Stimulated activated naive CD8-positive, alpha-beta T cell treated with anti-CD3 and anti-CD28 coated beads, Interleukin-15, Interleukin-2, amounts not matched to agents 100 U/mL and 50 U/mL, for 24 hours (primary cell): ENCODE measurements at regions not wholly inside any gene's neighbourhood (a gene's known extent, or its start where the extent isn't known, plus 50 kb on each side); places are given as distances from the start of the nearest gene placed in this dataset.

ENCODE experiments used
- ATAC-seq: fragments of 150-1000 bp; cut with Tn5 transposase; one replicate; pipeline ENCODE4 v1.10.0; 2021
- DNase-seq: peaks from one replicate; pipeline ENCODE4 v3.0.0; 2021

DNA sequence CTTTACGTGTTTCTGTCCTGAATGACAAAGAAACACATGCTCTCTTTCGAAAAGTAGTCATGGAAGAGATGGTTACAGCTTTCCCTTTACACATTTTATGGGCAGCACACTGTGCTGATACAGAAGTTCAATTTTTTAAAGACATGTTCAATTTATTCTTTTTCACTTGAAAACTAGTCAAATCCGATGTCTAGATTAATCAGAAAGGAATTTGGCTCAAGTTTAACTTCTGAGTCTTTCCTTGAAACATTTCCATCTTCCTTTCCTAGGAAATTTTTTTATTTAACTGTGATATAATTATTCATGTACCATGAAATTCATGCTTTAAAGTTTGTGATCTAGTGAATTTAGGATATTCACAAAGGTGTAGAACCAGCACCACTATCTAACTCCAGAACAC is 360.1 kb downstream of the TNS3 start:
- DNase-seq (no peak), ATAC-seq (no peak)

DNA sequence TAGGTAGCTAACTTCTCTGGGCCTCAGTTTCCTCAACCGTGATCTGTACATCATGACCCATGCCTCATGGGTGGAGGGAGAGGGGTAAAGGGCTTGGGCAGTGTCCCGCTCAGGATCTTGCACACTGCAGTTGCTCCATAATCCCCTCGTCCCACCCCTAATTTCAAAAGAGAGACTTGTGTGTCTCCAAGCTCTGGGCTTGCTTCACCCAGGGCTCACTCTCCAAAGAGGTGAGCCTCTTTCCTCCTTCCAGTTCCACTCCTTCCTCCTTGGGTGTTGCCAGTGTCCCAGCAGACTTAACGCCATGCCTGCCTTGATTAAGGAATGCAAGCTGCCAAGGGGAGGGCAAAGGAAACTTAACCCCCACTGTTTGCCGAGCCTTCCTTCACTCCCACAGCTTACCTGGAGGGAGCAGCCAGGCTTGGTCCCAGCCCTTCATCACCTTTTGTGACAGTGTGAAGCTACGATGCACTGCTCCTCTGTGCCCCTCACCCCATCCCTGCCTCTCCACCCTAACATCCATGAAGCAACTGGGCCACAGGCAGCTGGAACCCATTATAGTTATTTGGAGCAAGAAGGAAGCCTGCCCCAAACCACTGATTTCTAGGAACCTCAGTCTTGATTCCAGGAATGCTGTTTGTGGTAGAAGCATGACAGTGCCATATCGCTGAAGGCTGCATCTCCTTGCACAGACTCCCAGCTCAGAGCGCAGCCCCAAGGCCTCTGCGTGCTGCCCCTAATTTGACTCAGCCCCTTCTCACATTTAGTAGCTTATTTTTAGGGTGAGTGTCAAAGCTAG is 363.3 kb downstream of the TNS3 start:
- no peak for ATAC-seq
- no peak for DNase-seq

GRCh38 chr7:47217570-47218360 is 364.1 kb downstream of the TNS3 start:
- DNase-seq: no peak
- no peak for ATAC-seq

DNA sequence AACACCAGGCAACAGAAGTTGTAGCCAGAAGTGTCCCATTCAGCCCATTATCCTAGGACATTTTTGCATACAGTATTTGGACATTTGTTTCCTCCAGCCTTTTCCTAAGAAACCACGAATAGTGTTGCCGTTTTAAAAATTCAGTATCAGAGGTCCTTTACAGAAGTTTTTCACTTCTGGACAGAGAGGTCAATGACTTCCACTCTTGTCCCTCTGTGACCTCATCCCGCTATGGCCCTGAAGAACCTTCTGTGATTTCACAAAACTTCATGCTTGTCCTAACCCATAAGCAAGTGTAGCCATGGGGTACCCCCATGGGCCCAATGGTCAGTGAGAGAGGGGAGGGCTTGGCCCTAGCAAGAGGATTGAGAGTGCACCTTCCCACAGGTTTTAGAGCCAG is 364.8 kb downstream of the TNS3 start:
- DNase-seq (no peak), ATAC-seq (no peak)

GRCh38 chr7:47216439-47216838 is 365.5 kb downstream of the TNS3 start:
- ATAC-seq (no peak), DNase-seq (no peak)

- DNase-seq (no peak), ATAC-seq (no peak)
Observed at GRCh38 chr7:47215640-47216039, 366.3 kb downstream of the TNS3 start.

DNA sequence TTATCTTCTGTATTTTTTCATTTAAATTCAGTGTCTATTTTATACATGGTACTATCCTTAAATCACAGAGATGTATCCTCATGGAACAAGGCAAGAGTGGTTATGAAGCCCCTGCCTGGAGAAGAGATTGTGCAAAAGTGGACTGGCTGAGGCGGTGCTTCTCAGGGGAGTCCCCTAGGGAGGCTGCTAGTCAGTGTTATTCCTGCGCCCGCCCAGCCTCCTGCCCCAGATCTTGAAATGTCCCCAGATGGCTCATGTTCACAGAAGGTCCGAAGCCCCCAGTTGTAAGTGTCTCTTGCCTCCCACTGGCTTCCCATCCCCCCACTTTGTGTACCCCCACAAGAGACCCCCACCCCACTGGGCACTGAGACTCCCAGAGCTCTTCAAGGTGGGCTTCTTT is 366.9 kb downstream of the TNS3 start:
- ATAC-seq (no peak), DNase-seq (no peak)

DNA sequence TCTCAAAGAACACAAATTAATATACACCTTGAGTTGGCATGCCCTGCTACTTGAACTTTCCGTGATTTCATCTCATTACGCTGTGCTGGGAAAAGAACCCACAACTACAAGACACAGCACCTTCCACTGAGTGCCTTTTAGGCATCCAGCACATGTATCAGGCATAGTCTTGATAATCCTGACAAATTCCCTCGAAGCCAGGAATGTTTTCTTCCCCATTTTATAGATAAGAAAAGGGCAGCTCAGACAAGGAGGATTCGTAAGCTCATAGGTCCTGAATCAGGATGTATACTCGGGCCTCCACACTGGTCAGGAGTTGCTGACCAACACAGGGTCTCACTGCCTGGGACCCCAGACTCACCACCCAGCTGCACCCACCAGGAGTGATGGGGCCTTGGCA is 368.6 kb downstream of the TNS3 start:
- no peak for DNase-seq

DNA sequence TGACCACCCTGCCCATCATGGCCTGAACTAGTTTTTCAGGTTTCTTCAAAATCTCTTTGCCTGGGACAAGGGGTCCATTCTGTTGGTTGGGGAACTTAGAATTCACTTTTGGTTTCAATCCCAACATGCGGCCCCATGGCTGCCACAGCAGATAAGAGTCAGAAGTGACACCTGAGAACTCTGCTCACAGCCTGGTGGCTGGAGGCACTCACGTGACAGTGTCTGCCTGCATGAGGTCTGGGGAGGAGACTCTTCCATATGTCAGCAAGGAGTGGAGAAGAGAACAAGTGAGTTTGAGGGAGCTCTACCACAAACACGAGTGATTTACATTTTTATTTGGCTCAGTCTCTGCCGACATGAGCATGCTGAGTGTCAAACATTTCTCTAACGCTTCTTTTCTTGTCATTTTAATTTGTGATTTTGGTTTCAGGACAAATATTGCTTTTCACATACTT is 370.4 kb downstream of the TNS3 start:
- DNase-seq (no peak), ATAC-seq (no peak)

More for the DNA sequence above, 368.6 kb downstream of the TNS3 start:
- no peak for ATAC-seq

GRCh38 chr7:47210281-47210854 is 371.5 kb downstream of the TNS3 start:
- no peak for DNase-seq

GRCh38 chr7:47207956-47208355 is 374.0 kb downstream of the TNS3 start:
- ATAC-seq: no peak

More at GRCh38 chr7:47210281-47210854, 371.5 kb downstream of the TNS3 start:
- no peak for ATAC-seq

DNA sequence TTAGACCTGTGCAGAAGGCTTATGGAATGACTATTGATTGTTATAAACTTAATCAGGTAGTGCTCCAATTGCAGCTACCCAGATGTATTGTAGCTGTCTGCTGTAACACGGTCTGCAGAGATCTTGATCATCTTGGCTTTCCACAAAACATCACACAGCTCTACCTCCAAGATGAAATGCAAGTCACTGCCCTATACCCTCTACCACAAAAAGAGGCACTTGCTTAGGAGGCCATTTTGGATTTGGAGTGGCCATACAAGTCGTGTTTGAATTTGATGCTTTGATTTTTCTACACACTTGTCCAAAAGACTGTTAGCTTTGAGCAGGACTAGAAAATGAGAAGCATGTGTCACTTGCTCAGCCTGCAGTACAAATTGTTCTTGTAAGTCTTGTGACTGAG is 377.2 kb downstream of the TNS3 start:
- no peak for DNase-seq
- no peak for ATAC-seq

More at GRCh38 chr7:47207956-47208355, 374.0 kb downstream of the TNS3 start:
- DNase-seq: no peak

- DNase-seq (no peak), ATAC-seq (no peak)
Observed at GRCh38 chr7:47202146-47202783, 379.6 kb downstream of the TNS3 start.

GRCh38 chr7:47198159-47198558 is 383.8 kb downstream of the TNS3 start:
- ATAC-seq: no peak
- no peak for DNase-seq

- ATAC-seq: no peak
- DNase-seq: no peak
Observed at GRCh38 chr7:47197486-47197885, 384.4 kb downstream of the TNS3 start.

- no peak for DNase-seq
- ATAC-seq: no peak
Observed at GRCh38 chr7:47196737-47197136, 385.2 kb downstream of the TNS3 start.

DNA sequence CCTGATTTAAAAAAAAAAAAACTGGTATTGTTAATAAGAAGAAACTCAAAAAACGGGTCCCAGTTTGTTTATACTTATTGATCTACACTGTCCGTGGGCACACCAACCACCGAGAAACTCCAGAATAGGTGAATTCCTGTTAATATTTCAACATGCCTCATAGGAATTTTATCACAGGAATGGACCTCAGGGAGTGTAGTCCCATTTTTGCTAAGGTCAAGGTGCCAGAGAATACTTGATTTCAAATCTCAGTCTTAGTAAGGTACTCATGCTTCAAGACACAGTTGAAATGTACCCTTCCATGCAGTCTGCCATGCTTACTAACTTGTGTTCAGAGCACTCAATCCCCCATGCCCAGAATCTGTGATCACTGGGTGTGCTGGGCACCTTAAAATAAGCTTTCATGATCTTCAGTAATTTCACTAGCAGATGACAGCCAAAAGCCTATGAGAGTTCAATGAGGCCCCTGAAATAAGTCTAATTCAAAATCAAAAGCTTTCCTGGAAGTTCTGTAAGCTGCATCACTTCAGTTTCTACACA is 385.7 kb downstream of the TNS3 start:
- DNase-seq (no peak), ATAC-seq (no peak)

DNA sequence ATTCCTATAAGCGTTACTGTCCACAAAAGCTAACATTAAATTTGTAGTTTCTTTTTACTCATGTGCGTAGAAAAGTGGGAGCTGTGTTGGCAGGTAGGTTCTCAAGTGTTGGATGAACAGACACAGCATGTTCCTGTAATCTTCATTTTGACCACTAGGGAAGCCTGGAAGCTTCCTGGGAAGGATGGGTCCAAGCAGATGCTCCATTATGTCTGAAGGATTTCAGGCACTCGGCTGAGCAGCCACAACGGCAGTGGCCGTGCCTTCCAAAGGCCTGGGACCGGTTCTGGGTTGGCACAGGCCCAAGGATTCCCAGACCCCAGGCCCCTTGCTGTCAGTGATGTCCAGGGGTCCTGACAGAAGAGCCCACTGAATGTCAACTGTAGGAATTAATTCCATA is 386.3 kb downstream of the TNS3 start:
- no peak for ATAC-seq

DNA sequence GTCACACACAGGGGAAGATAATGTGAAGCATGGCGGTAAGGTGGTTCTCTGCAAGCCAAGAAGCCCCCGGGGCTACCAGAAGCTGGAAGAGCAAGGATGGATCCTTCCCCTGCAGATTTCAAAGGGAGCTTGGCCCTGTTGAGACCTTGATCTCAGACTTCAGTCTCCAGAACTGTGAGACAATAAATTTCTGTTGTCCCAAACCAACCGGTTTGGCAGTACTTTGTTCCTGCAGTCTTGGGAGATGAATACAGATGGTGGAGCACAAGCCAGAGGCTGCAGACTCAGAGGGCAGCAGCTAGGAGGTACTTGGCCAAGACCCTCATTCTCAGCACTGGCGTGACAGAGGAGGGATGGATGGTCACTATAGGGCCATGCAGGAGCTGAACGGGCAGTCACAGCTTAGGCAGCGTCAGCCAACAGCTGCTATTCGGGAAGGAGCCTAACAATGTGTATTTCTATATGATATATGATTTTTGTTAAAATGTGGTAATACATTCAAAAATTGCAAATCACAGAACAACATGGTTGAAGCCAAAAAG is 387.3 kb downstream of the TNS3 start:
- ATAC-seq (no peak), DNase-seq (no peak)

More for the DNA sequence above, 386.3 kb downstream of the TNS3 start:
- no peak for DNase-seq

DNA sequence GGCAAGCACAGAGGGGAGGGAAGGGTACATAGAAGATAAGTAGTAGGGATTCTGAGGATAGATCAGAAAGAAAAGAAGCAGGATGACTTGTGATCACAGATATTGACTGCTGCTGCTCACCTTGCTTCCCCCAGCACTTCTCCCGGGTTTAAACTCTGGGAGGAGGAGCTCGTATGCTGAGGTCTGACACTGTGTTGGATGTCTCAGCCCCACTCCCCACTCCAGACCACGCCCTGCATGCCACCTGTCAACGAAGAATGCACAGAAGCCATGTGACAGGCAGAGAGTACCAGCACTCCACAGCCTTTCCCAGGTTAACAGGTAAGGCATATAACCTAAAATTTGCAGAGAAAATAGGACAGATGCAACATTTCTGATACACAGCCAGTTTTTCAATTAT is 388.9 kb downstream of the TNS3 start:
- DNase-seq (no peak), ATAC-seq (no peak)

DNA sequence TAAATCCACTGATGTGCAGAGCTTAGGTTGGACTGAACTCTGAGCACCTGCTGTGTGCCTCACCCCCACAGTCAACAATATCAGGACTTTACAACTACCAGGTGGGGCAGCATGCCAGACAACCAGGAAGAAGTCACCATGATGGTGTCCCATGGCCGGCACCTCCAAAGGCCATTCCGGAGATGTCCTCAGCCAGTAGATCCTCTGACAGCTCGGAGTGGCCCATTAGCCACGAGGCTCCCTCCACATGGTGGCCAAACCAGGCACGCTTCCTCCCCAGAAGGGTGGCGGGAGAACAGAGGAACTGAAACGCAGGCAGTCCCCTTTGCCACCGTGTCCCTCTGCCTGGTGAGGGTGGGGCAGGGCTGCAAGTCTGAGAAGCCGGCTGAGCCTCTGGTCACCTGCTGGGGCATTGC is 390.0 kb downstream of the TNS3 start:
- DNase-seq: no peak
- ATAC-seq: no peak

DNA sequence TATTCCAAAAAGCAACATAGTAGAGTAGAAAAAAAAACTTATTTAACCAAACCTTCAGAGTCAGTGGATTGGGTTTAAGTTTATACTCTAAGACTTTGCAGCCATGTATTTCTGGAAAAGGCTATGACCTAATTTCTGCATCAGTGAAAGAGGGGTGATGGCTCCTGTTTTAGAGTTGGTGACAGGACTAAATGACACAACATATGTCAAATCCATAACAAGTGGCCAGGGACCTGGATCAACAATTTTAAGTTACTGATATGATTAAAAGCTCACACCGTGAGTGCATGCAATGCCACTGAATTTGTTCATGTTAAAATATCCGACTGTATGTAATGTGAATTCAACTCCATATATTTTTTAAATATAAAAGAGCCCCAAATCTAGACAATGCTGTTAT is 390.6 kb downstream of the TNS3 start:
- no peak for ATAC-seq
- no peak for DNase-seq
